GM19043 (cell line): ENCODE measurements at regions not wholly inside any gene's neighbourhood (a gene's known extent, or its start where the extent isn't known, plus 50 kb on each side); places are given as distances from the start of the nearest gene placed in this dataset.
"Not testable (repeated sequence)": the region's sequence is repeated elsewhere in the genome, so short reads cannot be mapped to it uniquely, and the experiment has no call there.

Experiments used
- ATAC-seq: cut with Tn5 transposase; IDR thresholded peaks from one replicate; pipeline ENCODE4 v1.9.1; 2021; ENCODE audit warnings: low read depth; ENCODE audit not compliant: unreplicated experiment

DNA sequence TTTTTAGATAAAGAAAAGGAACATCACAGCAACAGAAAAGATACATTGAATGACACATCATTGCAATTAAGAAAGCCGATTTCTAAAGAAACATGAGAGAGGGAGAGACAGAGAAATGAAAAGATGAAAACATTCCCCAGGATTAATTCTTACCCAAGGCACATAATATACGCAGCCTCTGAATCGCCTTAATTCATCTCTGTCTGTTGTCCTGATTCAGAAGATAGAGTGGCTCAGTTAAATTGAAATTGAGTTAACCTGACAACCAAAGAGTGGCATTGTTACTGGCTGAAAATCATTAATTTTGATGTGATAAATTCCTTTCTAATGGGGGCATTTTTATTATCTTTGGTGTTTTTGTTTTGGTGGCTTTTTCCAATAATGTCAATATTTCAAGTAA is 701.9 kb downstream of the EDEM1 start:
- ATAC-seq, result no peak

DNA sequence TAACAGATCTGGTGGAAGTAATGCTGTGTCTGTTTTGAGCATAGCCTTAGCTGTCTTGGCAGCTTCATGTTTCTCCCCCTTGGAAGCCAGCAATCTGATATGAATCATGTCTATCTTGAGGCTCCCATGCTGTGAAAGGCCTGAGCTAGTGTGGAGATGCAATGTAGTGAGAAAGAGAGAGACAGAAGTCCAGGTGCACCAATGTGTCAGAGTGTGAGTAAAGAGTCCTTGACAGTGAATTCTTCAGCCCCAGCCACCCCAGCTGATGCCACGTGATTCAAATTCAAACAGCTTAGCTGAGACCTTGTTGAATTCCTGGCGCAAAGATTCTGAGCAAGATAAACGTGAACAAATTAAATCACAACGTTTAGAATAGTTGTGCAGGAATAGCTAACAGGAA is 704.2 kb downstream of the EDEM1 start:
- no peak for ATAC-seq

DNA sequence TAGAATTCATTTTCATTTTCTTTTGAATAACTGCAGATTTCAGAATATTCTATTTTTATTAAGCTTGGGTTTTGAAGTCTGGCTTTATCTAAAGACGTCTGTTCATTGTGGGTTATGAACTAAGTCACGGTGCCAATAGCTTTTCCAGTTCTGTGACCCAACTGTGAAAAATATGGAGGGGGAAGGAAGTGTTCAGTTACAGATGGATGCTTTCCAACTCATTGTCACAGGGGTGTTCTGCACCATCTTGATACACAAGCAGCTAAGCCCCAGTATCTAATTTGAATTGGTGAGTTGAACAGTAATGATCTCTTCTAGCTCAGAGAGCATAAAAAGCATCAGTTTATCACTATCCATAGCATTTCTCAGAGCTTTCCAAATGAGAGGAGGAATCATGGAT is 710.6 kb downstream of the EDEM1 start:
- ATAC-seq, result no peak

DNA sequence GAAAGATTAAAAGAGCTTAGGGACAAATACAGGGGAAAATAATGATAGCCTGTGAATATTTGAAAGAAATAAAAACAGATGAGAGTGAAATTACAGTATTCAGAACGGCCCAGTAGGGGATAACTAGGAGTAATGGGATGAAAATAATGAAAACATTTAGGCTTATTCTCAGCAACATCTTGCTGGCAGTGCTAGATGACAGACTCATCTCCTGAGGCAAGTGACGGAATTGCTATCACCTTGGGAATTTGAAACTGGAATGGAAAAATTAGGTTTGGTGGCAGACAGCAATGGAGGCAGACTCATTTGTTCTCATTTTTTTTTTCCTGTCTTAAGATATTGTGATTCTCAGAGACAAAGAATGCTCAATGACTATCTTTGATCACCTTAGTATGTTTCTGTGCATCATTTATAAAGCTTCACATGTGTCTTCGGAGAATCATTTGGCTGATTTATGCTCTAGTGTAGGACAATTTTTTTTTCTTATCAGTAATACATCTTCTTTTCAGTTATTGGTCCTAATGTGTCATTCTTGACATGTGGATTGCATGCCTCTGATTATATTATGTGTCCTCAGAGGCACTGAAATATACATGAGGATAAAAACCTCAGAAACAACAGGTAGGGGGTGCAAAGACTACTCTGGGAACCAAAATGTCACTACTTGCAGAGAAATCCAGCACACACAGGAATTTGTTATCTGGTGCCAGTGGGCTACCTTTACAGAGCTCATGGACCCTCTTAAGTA is 711.7 kb downstream of the EDEM1 start:
- ATAC-seq, result no peak

DNA sequence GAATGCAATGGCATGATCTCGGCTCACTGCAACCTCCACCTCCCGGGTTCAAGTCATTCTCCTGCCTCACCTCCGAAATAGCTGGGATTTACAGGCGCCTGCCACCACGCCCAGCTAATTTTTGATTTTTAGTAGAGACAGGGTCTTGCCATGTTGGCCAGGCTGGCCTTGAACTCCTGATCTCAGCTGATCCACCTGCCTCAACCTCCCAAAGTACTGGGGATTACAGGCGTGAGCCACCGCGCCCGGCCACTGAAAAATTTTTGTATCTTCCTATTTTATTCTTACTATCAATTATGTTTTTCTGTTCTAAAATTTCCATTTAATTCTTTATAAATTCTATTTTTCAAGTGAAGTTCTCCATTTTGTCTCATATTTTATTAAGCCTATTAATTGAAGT is 730.4 kb downstream of the EDEM1 start:
- no peak for ATAC-seq

DNA sequence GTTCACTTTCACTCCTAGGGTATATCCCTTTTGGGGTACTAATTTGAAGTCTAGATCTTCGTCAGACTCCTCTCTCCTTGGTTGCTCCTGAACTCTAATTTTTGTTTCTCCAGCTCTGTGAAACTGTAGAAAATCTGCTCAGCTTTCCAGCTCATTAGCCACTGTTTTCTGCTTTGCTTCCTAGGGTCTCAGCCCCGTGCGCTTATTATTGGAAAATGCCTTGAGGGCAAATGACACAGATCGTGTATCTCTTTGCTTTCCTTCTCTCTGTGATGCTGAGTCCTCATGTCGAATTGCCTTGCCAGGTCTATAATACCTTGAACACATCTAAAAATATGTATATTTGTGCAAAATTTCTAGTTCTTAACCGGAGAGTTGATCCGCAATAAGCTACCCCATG is 731.1 kb downstream of the EDEM1 start:
- no peak for ATAC-seq

DNA sequence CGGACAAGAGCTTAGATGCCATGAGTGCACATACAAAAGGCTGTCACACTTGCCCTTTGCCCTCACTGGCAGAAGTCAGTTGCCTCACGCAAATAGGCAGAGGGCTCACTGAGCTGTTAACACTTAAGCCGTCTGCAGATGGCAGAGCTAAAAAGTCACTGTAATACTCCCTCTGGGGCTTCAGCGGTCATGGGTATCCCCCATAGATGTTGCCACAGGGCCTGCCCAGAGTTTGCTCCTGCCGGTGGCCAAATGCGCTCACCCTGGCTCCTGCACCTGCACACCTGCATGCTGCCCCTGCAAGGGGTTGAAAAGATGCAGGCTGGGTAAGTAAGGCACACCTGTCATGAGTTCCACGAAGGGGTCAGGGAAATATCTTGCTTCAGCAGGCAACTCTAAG is 741.5 kb downstream of the EDEM1 start:
- ATAC-seq, result no peak

DNA sequence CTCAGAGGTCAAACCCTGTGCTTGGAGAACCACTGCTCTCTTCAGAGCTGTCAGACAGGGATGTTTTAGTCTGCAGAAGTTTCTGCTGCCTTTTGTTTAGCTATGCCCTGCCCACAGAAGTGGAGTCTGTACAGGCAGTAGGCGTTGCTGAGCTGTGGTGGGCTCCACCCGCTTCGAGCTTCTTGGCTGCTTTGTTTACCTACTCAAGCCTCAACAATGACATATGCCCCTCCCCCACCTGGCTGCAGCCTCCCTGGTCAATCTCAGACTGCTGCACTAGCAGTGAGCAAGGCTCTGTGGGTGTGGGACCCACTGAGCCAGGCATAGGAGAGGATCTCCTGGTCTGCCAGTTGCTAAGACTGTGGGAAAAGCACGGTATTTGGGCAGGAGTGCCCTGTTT is 756.6 kb downstream of the EDEM1 start:
- not testable (repeated sequence) for ATAC-seq

DNA sequence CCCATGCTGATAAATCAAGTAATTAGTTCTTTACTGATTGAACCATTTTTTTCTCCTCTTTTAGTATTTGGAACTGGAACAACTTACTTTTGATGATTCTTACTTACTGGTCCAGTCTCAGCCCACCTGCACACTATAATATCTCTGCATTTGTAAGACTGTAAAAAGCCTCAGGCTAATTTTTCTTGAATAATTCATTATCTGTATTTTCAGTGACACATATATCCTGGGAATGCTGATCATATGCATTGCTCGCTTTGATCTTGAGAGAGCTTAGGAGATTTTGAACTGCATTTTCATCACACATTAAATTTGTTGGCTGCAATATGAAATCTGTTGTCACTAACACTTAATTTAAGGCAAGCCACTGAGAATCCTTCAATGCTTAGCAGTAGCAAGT is 760.6 kb downstream of the EDEM1 start:
- ATAC-seq, result no peak

DNA sequence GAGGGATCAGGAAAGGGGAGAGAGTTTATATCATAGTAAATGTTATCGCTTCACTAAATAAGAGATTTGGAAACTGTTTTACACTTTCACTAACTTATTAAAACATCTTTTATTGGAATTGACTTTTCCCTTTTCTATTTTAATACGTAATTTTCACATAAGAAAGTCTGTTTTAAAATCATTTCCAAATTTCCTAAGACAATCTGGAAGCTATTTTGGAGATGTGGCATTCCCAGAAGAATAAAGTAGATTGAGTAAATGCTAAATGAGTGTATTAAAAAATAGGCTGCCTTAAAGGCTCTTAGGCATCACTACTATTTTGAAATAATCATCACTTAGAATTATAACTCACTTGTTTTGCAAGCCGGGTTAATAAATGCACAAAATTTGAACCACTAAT is 763.5 kb downstream of the EDEM1 start:
- ATAC-seq, result no peak

DNA sequence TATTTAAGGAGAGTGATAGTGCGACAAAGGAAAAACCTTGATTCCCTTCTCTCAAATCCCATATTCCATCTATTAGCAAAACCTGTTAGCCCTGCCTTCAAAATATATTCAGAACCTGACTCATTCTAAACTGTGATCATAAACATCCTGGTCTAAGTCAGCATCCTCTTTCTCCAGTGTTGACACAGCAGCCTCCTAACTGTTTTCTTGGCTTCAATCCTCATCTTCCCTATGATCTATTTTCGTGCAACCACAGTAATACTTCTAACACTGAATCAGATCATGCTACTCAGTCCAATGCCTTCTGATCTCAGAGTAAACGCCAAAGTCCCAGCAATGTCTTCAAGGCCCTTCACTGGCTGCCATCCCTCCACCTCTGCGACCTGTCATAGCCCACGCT is 785.1 kb downstream of the EDEM1 start:
- no peak for ATAC-seq

DNA sequence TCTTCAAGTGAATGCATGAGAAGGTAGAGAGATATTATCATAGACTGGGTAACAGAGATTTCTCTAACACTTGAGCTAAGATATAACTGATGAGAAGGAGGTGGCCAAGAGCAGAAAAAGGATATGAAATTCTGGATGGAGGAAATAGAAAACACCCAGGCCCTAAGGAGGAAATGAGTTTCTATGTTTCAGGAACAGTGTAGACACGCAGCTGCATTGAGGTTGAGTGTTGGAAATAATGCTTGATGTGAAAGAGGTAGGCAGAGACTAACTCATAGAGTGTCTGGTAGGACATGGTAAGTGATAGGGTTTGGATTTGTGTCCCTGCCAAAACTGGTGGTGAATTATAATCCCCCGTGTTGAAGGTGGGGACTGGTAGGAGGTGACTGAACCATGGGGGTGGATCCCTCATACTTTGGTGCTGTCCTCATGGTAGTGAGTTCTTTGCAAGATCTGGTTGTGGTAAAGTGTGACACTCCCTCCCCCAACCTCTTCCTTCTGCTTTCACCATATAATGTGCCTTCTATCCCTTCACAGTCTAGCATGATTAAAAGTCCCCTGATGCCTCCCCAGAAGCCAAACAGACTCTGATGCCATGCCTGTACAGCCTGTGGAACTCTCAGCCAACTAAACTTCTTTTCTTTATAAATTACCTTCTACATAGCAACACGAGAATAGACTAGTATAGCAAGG is 787.3 kb downstream of the EDEM1 start:
- no peak for ATAC-seq

DNA sequence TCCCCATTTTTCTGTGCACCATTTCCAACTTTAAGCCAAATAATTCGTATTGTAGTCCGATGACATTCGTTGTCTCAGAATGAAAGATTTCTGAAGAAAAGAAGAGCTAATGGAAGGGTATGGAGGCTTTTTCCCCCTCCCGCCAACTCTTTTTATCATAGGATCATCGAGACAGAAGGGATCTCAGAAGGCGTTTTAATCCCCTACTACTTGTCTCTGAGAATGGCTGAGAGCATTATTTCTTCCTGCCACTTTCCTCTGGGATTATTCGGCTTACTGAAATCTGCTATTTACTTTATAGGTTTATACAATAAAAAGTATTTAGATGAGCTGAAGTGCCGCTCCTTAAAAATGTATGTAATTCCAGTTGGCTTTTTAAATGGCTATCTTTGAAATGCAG is 789.8 kb downstream of the EDEM1 start:
- no peak for ATAC-seq

DNA sequence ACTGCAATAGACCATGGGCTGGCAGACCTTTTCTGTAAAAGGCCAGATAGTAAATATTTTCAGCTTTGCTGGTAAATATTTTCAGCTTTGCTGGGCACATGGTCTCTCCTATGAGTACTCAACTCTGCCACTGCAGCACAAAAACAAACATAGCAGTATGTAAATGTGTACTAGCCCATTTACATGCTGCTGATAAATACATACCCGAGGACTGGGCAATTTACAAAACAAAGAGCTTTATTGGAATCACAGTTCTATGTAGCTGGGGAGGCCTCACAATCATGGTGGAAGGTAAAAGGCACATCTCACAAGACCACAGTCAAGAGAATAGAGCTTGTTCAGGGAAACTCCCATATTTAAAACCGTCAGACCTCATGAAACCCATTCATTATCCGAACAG is 793.0 kb downstream of the EDEM1 start:
- ATAC-seq, result no peak

DNA sequence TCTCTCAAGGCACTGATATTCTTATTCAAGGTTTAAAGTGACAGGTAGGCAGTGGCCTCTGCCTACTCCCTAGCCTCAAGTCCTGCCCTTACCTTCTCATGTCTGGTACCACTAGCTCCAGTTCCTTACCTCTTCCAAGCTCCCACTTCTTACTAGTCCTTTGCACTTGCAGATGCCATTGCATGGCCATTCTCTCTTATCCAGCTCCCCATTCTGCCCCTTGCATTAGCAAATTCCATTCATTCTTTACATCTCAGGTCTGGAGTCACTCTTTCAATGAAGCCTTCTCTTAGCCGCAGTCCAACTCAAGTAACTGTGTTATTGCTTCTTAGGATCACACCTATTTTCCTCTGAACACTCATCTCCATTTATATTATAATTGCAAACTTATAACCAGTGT is 807.1 kb downstream of the EDEM1 start:
- no peak for ATAC-seq

DNA sequence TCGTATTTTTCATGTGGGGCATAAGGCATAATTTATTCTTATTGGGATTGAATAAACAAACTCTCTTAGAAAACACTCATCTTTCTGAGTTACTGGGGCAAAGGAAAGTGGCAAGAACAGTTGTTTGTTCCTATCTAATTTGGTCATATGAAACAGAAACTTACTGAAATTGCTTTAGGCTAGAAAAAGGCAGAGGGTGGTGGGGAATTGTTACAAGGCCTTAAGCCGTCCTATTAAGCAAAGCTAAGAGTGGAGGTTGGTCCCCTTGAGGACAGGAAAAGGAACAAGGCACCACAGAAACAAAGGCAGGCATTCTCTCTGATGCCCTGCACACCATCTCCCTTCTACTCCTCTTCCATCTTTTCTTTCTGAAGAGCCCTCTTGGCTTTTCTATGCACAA is 830.9 kb downstream of the EDEM1 start:
- ATAC-seq, result no peak

DNA sequence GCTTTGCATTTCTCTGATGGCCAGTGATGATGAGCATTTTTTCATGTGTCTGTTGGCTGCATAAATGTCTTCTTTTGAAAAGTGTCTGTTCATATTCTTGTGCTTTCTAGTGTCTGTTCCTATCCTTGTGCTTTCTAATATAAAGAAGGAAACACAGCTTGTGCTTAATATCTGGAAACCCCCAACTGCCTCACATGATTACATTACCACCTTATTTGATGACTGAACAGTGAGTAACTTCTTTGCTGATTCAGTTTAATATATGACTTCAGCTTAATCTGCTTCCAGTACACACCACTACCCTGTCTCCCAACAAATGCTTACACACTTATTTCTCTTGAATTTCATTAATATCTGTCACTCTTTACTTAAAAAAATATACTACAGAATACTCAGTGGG is 835.1 kb downstream of the EDEM1 start:
- no peak for ATAC-seq

DNA sequence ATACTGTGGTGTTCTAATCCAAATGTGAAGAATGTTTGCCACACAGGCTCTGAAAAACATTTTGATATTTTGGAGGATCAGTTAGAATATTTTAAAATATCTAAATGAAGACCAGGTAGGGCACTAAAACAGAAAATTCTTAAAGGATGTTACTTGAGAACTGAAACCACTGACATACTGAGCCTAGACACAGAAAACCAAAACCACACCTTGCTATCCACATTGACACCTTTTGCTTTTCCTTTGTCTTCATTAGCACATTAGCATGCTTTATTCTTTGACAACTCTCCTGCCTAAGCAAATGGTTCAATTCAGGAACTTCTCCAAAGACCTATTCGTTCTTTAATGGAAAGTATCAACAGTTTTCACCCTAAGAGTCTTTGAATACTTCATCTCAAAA is 835.9 kb upstream of the GRM7 start:
- no peak for ATAC-seq

DNA sequence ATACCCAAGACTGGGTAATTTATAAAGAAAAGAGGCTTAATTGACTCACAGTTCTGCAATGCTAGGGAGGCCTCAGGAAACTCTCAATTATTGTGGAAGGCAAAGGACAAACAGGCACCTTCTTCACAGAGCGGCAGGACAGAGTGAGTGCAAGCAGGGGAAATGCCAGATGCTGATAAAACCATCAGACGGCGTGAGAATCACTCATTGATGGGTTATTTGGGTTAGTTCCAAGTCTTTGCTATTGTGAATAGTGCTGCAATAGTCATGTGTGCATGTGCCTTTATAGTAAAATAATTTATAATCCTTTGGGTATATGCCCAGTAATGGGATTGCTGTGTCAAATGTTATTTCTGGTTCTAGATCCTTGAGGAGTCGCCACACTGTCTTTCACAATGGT is 830.3 kb upstream of the GRM7 start:
- not testable (repeated sequence) for ATAC-seq

DNA sequence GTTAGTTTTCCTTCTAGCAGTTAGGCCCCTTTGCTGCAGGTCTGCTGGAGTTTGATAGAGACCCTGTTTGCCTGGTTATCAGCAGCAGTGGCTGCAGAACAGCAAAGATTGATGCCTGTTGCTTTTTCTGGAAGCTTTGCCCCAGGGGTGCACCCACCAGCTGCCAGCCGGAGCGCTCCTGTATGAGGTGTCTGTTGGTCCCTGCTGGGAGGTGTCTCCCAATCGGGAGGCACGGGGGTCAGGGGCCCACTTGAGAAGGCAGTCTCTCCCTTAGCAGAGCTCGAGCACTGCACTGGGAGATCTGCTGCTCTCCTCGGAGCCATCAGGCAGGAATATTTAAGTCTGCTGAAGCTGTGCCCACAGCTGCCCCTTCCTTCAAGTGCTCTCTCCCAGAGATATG is 825.3 kb upstream of the GRM7 start:
- no peak for ATAC-seq

DNA sequence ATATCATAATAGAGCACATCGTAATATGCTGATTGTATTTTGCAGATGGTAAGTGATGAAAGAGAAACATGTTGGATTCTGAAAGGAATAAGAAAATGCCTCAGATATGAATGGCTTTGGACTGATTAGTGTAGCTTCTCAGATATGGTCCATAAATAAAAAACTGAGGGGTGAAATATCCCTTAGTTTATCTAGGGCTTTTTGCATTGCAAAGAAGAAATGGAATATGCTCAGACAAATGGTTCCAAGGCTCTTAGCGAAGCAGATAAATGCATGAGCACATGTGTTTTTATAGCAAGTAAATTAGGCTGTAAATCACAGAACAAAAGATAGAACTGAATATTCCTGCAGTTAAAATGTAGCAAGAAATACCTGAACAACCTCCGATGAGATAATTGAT is 820.9 kb upstream of the GRM7 start:
- no peak for ATAC-seq

DNA sequence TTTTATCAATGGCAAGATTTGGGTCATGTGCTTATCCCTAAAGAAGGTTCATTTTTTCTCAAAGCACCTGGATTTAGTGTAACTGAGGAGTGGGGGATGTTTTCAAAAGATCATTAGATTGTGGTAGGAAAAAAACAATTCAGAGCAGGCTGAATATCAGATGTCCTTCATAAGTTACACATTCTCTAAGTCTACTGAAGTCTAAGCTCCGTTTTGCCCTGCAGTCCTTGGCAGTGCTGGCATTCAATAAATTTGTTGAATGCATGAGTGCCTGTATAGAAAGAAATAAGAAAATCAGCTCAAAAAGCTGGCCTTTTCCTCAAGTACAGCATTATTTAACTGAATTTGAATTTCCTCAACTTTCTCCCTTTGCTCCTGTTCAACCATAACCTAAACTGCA is 819.0 kb upstream of the GRM7 start:
- ATAC-seq, result no peak
